Vagina (tissue), 2 donors: ENCODE measurements at regions not wholly inside any gene's neighbourhood (a gene's known extent, or its start where the extent isn't known, plus 50 kb on each side); places are given as distances from the start of the nearest gene placed in this dataset.
"Not testable (repeated sequence)": the region's sequence is repeated elsewhere in the genome, so short reads cannot be mapped to it uniquely, and the experiment has no call there.

Experiments
- DNase-seq, 2 donors: peaks; one replicate each; pipeline ENCODE4 v3.0.0-alpha.2; 2017; ENCODE audit errors: extremely low spot score in 2 of 2
- H3K27ac ChIP-seq: fragments of 200-600 bp; sonication (generic); one replicate; pipeline ENCODE4 v1.5.1; 2019
- H3K27me3 ChIP-seq: fragments of 200-600 bp; sonication (generic); one replicate; pipeline ENCODE4 v1.5.1; 2019
- H3K36me3 ChIP-seq, 2 donors: fragments of 200-600 bp; sonication (generic); one replicate each; pipeline ENCODE4 v1.5.1; 2017 to 2019
- H3K4me1 ChIP-seq: fragments of 200-600 bp; sonication (generic); one replicate; pipeline ENCODE4 v1.5.1; 2019
- H3K4me3 ChIP-seq, 2 donors: fragments of 200-600 bp; sonication (generic); 1 replicate in 1 of 2; 2 replicates in 1 of 2; pipeline ENCODE4 v1.5.1; 2016 to 2019
- H3K9me3 ChIP-seq: fragments of 200-600 bp; sonication (generic); one replicate; pipeline ENCODE4 v1.5.1; 2019
- POLR2A ChIP-seq, 2 donors: fragments of 450-650 bp; IDR thresholded peaks; one replicate each; pipeline ENCODE4 v1.6.1; 2017; ENCODE audit warnings: antibody characterized with exemption in 2 of 2, mild to moderate bottlenecking in 2 of 2, moderate library complexity in 2 of 2
- POLR2AphosphoS5 ChIP-seq, 2 donors: sonication (generic); formaldehyde crosslinking; IDR thresholded peaks; one replicate each; pipeline ENCODE4 v1.9.0; 2017; ENCODE audit warnings: antibody characterized with exemption in 2 of 2, mild to moderate bottlenecking in 2 of 2, low read depth in 1 of 2; ENCODE audit not compliant: insufficient read depth in 1 of 2
- intact Hi-C: fragments of 100-400 bp; cut with DNase I; formaldehyde crosslinking; loops from one replicate; pipeline ENCODE4 v1.15.1; 2023
- TF ChIP-seq, protein P1 (sequence below), 3 experiments: fragments of 450-650 bp in 2 of 3; fragments of 200-600 bp in 1 of 3; sonication (generic) in 1 of 3; IDR thresholded peaks; one replicate each; pipeline ENCODE4 v1.5.1; 2017 to 2019; ENCODE audit warnings: antibody characterized with exemption in 3 of 3, mild to moderate bottlenecking in 2 of 3, moderate library complexity in 2 of 3

GRCh38 chr10:121323443-121323842 lies 274.8 kb downstream of the FGFR2 start:
- Histone ChIP-seq H3K36me3 (no peaks in the 10 kb centered on the region), H3K9me3 (no peaks in the 10 kb centered on the region), H3K4me3 (no peak overlapping the region), H3K27ac (no peak overlapping the region), H3K27me3 (no peaks in the 10 kb centered on the region), H3K4me1 (no peaks in the 10 kb centered on the region)
- TF ChIP-seq, protein P1, sequence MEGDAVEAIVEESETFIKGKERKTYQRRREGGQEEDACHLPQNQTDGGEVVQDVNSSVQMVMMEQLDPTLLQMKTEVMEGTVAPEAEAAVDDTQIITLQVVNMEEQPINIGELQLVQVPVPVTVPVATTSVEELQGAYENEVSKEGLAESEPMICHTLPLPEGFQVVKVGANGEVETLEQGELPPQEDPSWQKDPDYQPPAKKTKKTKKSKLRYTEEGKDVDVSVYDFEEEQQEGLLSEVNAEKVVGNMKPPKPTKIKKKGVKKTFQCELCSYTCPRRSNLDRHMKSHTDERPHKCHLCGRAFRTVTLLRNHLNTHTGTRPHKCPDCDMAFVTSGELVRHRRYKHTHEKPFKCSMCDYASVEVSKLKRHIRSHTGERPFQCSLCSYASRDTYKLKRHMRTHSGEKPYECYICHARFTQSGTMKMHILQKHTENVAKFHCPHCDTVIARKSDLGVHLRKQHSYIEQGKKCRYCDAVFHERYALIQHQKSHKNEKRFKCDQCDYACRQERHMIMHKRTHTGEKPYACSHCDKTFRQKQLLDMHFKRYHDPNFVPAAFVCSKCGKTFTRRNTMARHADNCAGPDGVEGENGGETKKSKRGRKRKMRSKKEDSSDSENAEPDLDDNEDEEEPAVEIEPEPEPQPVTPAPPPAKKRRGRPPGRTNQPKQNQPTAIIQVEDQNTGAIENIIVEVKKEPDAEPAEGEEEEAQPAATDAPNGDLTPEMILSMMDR (IDR thresholded peaks at IDR 0.05): no peak
- no peak for TF ChIP-seq POLR2AphosphoS5 (IDR thresholded peaks at IDR 0.05; ENCODE audit: insufficient read depth in 1 of 2, low read depth in 1 of 2)
- TF ChIP-seq POLR2A (IDR thresholded peaks at IDR 0.05): no peak
- no peak for DNase-seq
- intact Hi-C loops: no loop called here

GRCh38 chr10:121324678-121325213 lies 273.5 kb downstream of the FGFR2 start:
- Histone ChIP-seq H3K4me3 (no peak overlapping the region), H3K36me3 (no peaks in the 10 kb centered on the region), H3K9me3 (no peaks in the 10 kb centered on the region), H3K27ac (no peak overlapping the region), H3K27me3 (no peaks in the 10 kb centered on the region), H3K4me1 (no peaks in the 10 kb centered on the region)
- TF ChIP-seq POLR2AphosphoS5 (IDR thresholded peaks at IDR 0.05; ENCODE audit: insufficient read depth in 1 of 2, low read depth in 1 of 2) (no peak), POLR2A (IDR thresholded peaks at IDR 0.05) (no peak)
- TF ChIP-seq, protein P1 (IDR thresholded peaks at IDR 0.05): no peak
- DNase-seq: no peak
- intact Hi-C loops: no loop called here

DNA sequence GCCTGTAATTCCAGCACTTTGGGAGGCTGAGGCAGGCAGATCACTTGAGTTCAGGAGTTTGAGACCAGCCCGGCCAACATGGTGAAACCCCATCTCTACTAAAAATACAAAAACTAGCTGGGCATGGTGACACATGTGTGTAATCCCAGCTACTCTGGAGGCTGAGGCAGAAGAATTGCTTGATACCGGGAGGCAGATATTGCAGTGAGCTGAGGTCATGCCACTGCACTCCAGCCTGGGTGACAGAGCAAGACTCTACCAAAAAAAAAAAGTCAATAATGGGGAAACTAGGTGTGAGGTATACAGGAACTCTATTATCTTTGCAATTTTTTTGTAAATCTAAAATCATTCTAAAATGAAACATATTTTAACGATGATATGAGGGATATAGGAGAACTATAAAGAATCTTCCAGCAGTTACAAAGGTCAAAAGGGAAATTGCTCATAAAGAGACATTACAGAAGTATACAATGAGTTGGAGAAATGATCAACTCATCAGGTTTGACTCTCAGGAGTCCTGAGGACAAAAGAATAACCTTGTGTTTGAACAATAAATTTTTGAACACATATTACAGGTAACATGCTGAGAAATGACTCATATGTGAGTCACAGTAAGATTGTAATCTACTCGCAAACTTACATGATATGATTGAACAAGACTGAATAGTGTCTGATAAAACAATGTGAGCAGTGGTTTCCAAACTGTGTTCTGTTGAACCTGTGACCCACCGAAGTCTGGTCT lies 272.6 kb downstream of the FGFR2 start:
- Histone ChIP-seq H3K36me3 (no peaks in the 10 kb centered on the region), H3K4me1 (no peaks in the 10 kb centered on the region), H3K9me3 (no peaks in the 10 kb centered on the region), H3K27ac (no peak overlapping the region), H3K4me3 (no peak overlapping the region), H3K27me3 (no peaks in the 10 kb centered on the region)
- TF ChIP-seq, protein P1 (IDR thresholded peaks at IDR 0.05): no peak
- no peak for TF ChIP-seq POLR2A (IDR thresholded peaks at IDR 0.05)
- peak in 1 of 2 donors; percentile 36 for TF ChIP-seq POLR2AphosphoS5 (IDR thresholded peaks at IDR 0.05; ENCODE audit: insufficient read depth in 1 of 2, low read depth in 1 of 2)
- no peak for DNase-seq
- intact Hi-C loops: no loop called here

GRCh38 chr10:121326905-121327304 lies 271.3 kb downstream of the FGFR2 start:
- H3K4me3 ChIP-seq: no peak overlapping the region
- H3K27me3 ChIP-seq: no peaks in the 10 kb centered on the region
- intact Hi-C loops: no loop called here
- TF ChIP-seq POLR2A (IDR thresholded peaks at IDR 0.05): no peak
- TF ChIP-seq POLR2AphosphoS5 (IDR thresholded peaks at IDR 0.05; ENCODE audit: insufficient read depth in 1 of 2, low read depth in 1 of 2): no peak
- TF ChIP-seq, protein P1 (IDR thresholded peaks at IDR 0.05): no peak
- no peak overlapping the region for H3K27ac ChIP-seq
- DNase-seq: no peak
- H3K36me3 ChIP-seq: no peaks in the 10 kb centered on the region
- no peaks in the 10 kb centered on the region for H3K4me1 ChIP-seq
- no peaks in the 10 kb centered on the region for H3K9me3 ChIP-seq

- TF ChIP-seq, protein P1 (IDR thresholded peaks at IDR 0.05): no peak
- TF ChIP-seq POLR2A (IDR thresholded peaks at IDR 0.05) (no peak), POLR2AphosphoS5 (IDR thresholded peaks at IDR 0.05; ENCODE audit: insufficient read depth in 1 of 2, low read depth in 1 of 2) (no peak)
- H3K4me3 ChIP-seq: no peak overlapping the region
- H3K27me3 ChIP-seq: no peaks in the 10 kb centered on the region
- H3K4me1 ChIP-seq: no peaks in the 10 kb centered on the region
- H3K9me3 ChIP-seq: no peaks in the 10 kb centered on the region
- DNase-seq: no peak
- no peak overlapping the region for H3K27ac ChIP-seq
- no peaks in the 10 kb centered on the region for H3K36me3 ChIP-seq
- intact Hi-C loops: no loop called here
Measured at GRCh38 chr10:121327727-121328126, 270.5 kb downstream of the FGFR2 start.

DNA sequence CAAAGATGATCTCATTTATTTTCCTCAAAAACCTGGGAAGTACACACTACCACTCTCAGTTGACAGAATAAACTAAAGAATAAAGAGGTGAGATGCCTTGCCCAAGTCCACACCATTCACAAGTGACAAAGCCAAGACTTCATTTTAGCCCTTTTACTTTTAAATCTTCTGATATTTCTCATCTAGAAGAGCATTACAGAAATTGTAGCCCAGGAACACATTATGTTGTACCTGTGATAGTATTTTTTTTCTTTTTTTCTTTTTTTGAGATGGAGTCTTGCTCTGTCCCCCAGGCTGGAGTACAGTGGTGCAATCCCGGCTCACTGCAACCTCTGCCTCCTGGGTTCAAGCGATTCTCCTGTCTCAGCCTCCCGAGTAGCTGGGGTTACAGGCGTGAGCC lies 268.6 kb downstream of the FGFR2 start:
- H3K36me3 ChIP-seq, DNase-seq, H3K4me1 ChIP-seq, H3K27me3 ChIP-seq, H3K9me3 ChIP-seq, H3K27ac ChIP-seq, H3K4me3 ChIP-seq, intact Hi-C loops: not testable (repeated sequence)
